ENCODE measurements at regions not wholly inside any gene's neighbourhood (a gene's known extent, or its start where the extent isn't known, plus 50 kb on each side); places are given as distances from the start of the nearest gene placed in this dataset.

DNA sequence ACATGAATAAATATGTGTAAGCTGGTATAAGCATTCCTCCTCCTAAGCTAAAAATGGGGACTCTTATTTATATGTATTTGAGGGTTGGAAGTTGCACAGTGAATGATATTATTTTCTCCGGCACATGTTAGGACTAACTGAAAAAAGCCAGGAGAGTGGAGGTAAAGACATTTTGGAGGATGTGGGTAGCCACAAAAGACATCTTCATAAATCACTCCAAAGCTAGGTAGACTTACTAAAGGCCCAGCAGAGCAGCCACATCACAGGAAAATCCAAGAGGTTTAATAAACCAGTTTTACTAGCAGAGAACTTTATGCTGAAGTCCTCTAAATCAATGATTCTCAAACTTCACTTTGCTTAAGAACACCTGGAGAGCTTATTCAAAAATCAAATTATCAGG lies 424.7 kb downstream of the KCTD12 start:
- intact Hi-C loops (cut with DNase I), result no loop called here
- WGBS, 2 donors, result 85 to 86% methylated on average over 1 of the region's 1 CpG
- ATAC-seq (no peak), DNase-seq (no peak)
- TF ChIP-seq, protein P1, sequence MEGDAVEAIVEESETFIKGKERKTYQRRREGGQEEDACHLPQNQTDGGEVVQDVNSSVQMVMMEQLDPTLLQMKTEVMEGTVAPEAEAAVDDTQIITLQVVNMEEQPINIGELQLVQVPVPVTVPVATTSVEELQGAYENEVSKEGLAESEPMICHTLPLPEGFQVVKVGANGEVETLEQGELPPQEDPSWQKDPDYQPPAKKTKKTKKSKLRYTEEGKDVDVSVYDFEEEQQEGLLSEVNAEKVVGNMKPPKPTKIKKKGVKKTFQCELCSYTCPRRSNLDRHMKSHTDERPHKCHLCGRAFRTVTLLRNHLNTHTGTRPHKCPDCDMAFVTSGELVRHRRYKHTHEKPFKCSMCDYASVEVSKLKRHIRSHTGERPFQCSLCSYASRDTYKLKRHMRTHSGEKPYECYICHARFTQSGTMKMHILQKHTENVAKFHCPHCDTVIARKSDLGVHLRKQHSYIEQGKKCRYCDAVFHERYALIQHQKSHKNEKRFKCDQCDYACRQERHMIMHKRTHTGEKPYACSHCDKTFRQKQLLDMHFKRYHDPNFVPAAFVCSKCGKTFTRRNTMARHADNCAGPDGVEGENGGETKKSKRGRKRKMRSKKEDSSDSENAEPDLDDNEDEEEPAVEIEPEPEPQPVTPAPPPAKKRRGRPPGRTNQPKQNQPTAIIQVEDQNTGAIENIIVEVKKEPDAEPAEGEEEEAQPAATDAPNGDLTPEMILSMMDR (IDR thresholded peaks at IDR 0.05), result no peak
- TF ChIP-seq POLR2A (IDR thresholded peaks at IDR 0.05), result no peak
- H3K4me3 ChIP-seq, result no peak overlapping the region
- no peaks in the 10 kb centered on the region for H3K36me3 ChIP-seq (replicated peaks in 1 of 2; ENCODE audit: insufficient read depth in 1 of 2, low read depth in 2 of 2)
- H3K27me3 ChIP-seq, result no peaks in the 10 kb centered on the region
- H3K4me1 ChIP-seq, result no peaks in the 10 kb centered on the region
- H3K27ac ChIP-seq, result no peak overlapping the region
- no peaks in the 10 kb centered on the region for H3K9me3 ChIP-seq

DNA sequence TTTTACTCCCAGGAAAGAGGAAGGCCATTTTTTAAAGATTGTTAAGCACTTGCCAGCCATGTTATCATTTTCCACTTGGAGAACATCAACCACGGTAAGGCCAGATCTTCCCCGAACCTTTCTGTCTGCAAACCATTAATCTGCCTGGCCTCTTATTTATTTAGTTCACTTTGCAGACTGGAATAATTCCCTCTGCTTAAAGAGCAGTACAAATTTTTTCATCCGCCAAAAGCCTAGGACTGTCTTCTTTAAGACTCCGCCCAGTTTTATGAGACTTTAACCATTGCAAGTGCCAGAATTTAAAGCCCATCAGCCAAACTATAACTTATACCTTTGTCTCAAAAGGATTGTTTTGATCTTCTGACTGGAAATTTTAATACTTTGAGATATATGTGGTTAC lies 426.3 kb downstream of the KCTD12 start:
- Histone ChIP-seq H3K27me3 (no peaks in the 10 kb centered on the region), H3K9me3 (no peaks in the 10 kb centered on the region), H3K36me3 (replicated peaks in 1 of 2; ENCODE audit: insufficient read depth in 1 of 2, low read depth in 2 of 2) (no peaks in the 10 kb centered on the region), H3K4me1 (no peaks in the 10 kb centered on the region), H3K27ac (no peak overlapping the region), H3K4me3 (no peak overlapping the region)
- DNase-seq (no peak), ATAC-seq (no peak)
- WGBS, 2 donors, result 57 to 69% methylated on average over 4 of the region's 4 CpGs
- TF ChIP-seq, protein P1 (IDR thresholded peaks at IDR 0.05), result no peak
- TF ChIP-seq POLR2A (IDR thresholded peaks at IDR 0.05), result no peak
- intact Hi-C loops (cut with DNase I), result no loop called here

DNA sequence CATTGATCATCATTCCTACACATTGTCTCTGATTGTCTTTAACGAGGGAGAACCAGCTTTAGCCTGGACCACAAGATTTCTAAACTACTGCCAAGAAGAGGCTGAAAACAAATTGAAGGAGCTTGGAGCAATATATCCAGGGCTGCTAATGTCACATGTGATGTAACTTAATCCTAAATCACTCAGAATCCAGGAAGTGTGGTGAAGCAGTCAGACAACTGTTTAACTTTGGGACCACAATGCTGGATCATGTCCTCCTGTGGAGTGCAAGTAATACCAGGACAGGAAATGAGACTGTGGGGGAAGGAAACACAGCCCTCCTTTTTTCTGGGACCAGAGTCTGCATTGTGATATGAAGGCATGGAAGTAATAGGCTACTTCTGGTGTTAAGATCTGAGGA lies 430.2 kb downstream of the KCTD12 start:
- WGBS, 2 donors, result 30 to 35% methylated on average over 1 of the region's 1 CpG
- ATAC-seq (no peak), DNase-seq (no peak)
- Histone ChIP-seq H3K9me3 (peaks cover 0 to 19% (median 0%) of the 10 kb centered on the region in 3 donors), H3K27me3 (no peaks in the 10 kb centered on the region), H3K4me3 (no peak overlapping the region), H3K4me1 (no peaks in the 10 kb centered on the region), H3K36me3 (replicated peaks in 1 of 2; ENCODE audit: insufficient read depth in 1 of 2, low read depth in 2 of 2) (no peaks in the 10 kb centered on the region), H3K27ac (no peak overlapping the region)
- TF ChIP-seq, protein P1 (IDR thresholded peaks at IDR 0.05), result no peak
- no peak for TF ChIP-seq POLR2A (IDR thresholded peaks at IDR 0.05)
- intact Hi-C loops (cut with DNase I), result no loop called here

- Histone ChIP-seq H3K4me3 (no peak overlapping the region), H3K36me3 (replicated peaks in 1 of 2; ENCODE audit: insufficient read depth in 1 of 2, low read depth in 2 of 2) (no peaks in the 10 kb centered on the region), H3K4me1 (no peaks in the 10 kb centered on the region), H3K9me3 (peaks cover 0 to 19% (median 0%) of the 10 kb centered on the region in 3 donors), H3K27me3 (no peaks in the 10 kb centered on the region), H3K27ac (no peak overlapping the region)
- TF ChIP-seq, protein P1 (IDR thresholded peaks at IDR 0.05), result no peak
- no peak for TF ChIP-seq POLR2A (IDR thresholded peaks at IDR 0.05)
- ATAC-seq (no peak), DNase-seq (no peak)
- intact Hi-C loops (cut with DNase I), result no loop called here
Measured at GRCh38 chr13:76454991-76455390, 431.2 kb downstream of the KCTD12 start.

DNA sequence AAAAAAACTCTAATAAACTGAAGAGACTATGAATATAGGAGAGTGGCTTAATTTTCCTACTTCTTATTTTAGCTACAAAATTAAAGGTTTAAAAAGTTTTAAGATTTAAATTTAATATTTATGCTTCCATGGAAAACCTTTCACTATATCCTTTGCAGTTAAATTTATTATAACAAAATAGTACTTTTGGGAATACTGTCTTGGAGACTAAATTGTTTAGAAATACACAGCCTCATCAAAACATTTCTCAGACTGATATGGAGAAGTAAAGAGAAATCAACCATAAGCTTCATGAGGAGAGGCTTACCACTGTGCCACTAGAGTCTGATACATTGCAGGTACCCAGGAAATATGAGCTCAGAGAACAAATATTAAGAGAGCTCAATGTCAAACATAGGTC lies 436.5 kb downstream of the KCTD12 start:
- Histone ChIP-seq H3K4me3 (no peak overlapping the region), H3K4me1 (no peaks in the 10 kb centered on the region), H3K9me3 (peaks cover 0 to 19% (median 0%) of the 10 kb centered on the region in 3 donors), H3K27ac (no peak overlapping the region), H3K27me3 (no peaks in the 10 kb centered on the region), H3K36me3 (replicated peaks in 1 of 2; ENCODE audit: insufficient read depth in 1 of 2, low read depth in 2 of 2) (no peaks in the 10 kb centered on the region)
- ATAC-seq (no peak), DNase-seq (no peak)
- TF ChIP-seq, protein P1 (IDR thresholded peaks at IDR 0.05), result no peak
- TF ChIP-seq POLR2A (IDR thresholded peaks at IDR 0.05), result no peak
- intact Hi-C loops (cut with DNase I), result no loop called here

All from body of pancreas (tissue), 4 donors.